ENCODE measurements at regions not wholly inside any gene's neighbourhood (a gene's known extent, or its start where the extent isn't known, plus 50 kb on each side); places are given as distances from the start of the nearest gene placed in this dataset.

- DNase-seq: no peak
- Histone ChIP-seq H3K4me2 (ENCODE audit: low read depth, low read length) (no peak overlapping the region), H3K27ac (ENCODE audit: low read length) (no peak overlapping the region), H3K36me3 (replicated peaks; ENCODE audit: insufficient read depth, low read length) (no peaks in the 10 kb centered on the region), H3F3A (ENCODE audit: insufficient read depth, low read length) (no peaks in the 10 kb centered on the region), H3K9ac (ENCODE audit: low read length) (no peak overlapping the region), H2AFZ (ENCODE audit: low read length) (no peak overlapping the region), H4K20me1 (ENCODE audit: insufficient read depth, low read length) (no peaks in the 10 kb centered on the region), H3K79me2 (ENCODE audit: low read length) (no peaks in the 10 kb centered on the region), H3K27me3 (replicated peaks; ENCODE audit: insufficient read depth, low read length) (no peaks in the 10 kb centered on the region), H3K9me2 (replicated peaks; ENCODE audit: insufficient read depth, low read length) (no peaks in the 10 kb centered on the region), H3K4me3 (ENCODE audit: low read length) (no peak overlapping the region), H3K4me1 (ENCODE audit: low read length) (no peaks in the 10 kb centered on the region), H3K9me3 (replicated peaks; ENCODE audit: insufficient read depth, low read length) (no peaks in the 10 kb centered on the region)
- TF ChIP-seq EZH2phosphoT487 (IDR thresholded peaks at IDR 0.05; ENCODE audit: low read length) (no peak), EZH2 (optimal IDR thresholded peaks at IDR 0.05; ENCODE audit: low read depth, low read length) (no peak), CTCF (IDR thresholded peaks at IDR 0.05; ENCODE audit: low read length) (no peak)
These were observed 67.3 kb upstream of the TSHZ2 start for GRCh38 chr20:52904837-52905236.

GRCh38 chr20:52899041-52899608 lies 73.0 kb upstream of the TSHZ2 start:
- no peaks in the 10 kb centered on the region for H4K20me1 ChIP-seq (ENCODE audit: insufficient read depth, low read length)

GRCh38 chr20:52896348-52896747 lies 75.8 kb upstream of the TSHZ2 start:
- H3K27ac ChIP-seq (ENCODE audit: low read length): no peak overlapping the region
- H3K27me3 ChIP-seq (replicated peaks; ENCODE audit: insufficient read depth, low read length): no peaks in the 10 kb centered on the region
- H3K36me3 ChIP-seq (replicated peaks; ENCODE audit: insufficient read depth, low read length): no peaks in the 10 kb centered on the region
- no peak overlapping the region for H2AFZ ChIP-seq (ENCODE audit: low read length)
- H3K4me3 ChIP-seq (ENCODE audit: low read length): no peak overlapping the region
- no peaks in the 10 kb centered on the region for H3F3A ChIP-seq (ENCODE audit: insufficient read depth, low read length)
- H3K4me1 ChIP-seq (ENCODE audit: low read length): no peaks in the 10 kb centered on the region
- no peaks in the 10 kb centered on the region for H4K20me1 ChIP-seq (ENCODE audit: insufficient read depth, low read length)
- no peaks in the 10 kb centered on the region for H3K9me3 ChIP-seq (replicated peaks; ENCODE audit: insufficient read depth, low read length)
- TF ChIP-seq EZH2phosphoT487 (IDR thresholded peaks at IDR 0.05; ENCODE audit: low read length) (no peak), CTCF (IDR thresholded peaks at IDR 0.05; ENCODE audit: low read length) (no peak)
- no peaks in the 10 kb centered on the region for H3K9me2 ChIP-seq (replicated peaks; ENCODE audit: insufficient read depth, low read length)
- no peaks in the 10 kb centered on the region for H3K79me2 ChIP-seq (ENCODE audit: low read length)
- no peak overlapping the region for H3K4me2 ChIP-seq (ENCODE audit: low read depth, low read length)
- no peak for DNase-seq
- H3K9ac ChIP-seq (ENCODE audit: low read length): no peak overlapping the region

More at GRCh38 chr20:52899041-52899608, 73.0 kb upstream of the TSHZ2 start:
- no peak for DNase-seq
- Histone ChIP-seq H3F3A (ENCODE audit: insufficient read depth, low read length) (no peaks in the 10 kb centered on the region), H3K4me1 (ENCODE audit: low read length) (no peaks in the 10 kb centered on the region), H3K4me3 (ENCODE audit: low read length) (no peak overlapping the region), H3K9me2 (replicated peaks; ENCODE audit: insufficient read depth, low read length) (no peaks in the 10 kb centered on the region), H3K27ac (ENCODE audit: low read length) (no peak overlapping the region), H3K4me2 (ENCODE audit: low read depth, low read length) (no peak overlapping the region), H3K36me3 (replicated peaks; ENCODE audit: insufficient read depth, low read length) (no peaks in the 10 kb centered on the region), H3K9me3 (replicated peaks; ENCODE audit: insufficient read depth, low read length) (no peaks in the 10 kb centered on the region), H2AFZ (ENCODE audit: low read length) (no peak overlapping the region), H3K9ac (ENCODE audit: low read length) (no peak overlapping the region), H3K27me3 (replicated peaks; ENCODE audit: insufficient read depth, low read length) (no peaks in the 10 kb centered on the region), H3K79me2 (ENCODE audit: low read length) (no peaks in the 10 kb centered on the region)
- TF ChIP-seq EZH2phosphoT487 (IDR thresholded peaks at IDR 0.05; ENCODE audit: low read length): no peak
- no peak for TF ChIP-seq CTCF (IDR thresholded peaks at IDR 0.05; ENCODE audit: low read length)
- TF ChIP-seq EZH2 (optimal IDR thresholded peaks at IDR 0.05; ENCODE audit: low read depth, low read length): no peak

Data from MM.1S (cell line).